ENCODE measurements at regions not wholly inside any gene's neighbourhood (a gene's known extent, or its start where the extent isn't known, plus 50 kb on each side); places are given as distances from the start of the nearest gene placed in this dataset.

DNA sequence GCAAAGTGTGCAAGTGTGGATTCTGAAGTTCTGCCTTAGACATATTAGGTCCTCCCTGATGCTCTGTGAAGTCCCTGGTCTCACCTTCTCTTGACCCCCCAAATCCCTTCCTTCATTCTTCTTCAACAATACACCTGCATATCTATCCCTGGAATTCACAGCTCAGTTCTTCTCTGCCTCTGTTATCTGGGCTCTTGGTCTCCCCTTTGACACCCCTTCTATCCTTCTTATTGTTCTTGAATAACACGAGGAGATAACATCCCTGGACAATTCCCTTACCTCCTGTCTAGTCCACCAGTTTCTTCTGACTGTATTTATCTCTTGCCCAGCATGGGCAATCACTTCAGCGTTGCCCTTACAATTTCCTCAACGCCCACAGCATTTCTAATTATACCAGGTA lies 104.8 kb upstream of the ATG10 start:
- TF ChIP-seq EZH2 (IDR thresholded peaks at IDR 0.05; ENCODE audit: borderline replicate concordance, insufficient read depth, low read depth, low read length, poor library complexity, severe bottlenecking): no peak
- TF ChIP-seq, protein P1, sequence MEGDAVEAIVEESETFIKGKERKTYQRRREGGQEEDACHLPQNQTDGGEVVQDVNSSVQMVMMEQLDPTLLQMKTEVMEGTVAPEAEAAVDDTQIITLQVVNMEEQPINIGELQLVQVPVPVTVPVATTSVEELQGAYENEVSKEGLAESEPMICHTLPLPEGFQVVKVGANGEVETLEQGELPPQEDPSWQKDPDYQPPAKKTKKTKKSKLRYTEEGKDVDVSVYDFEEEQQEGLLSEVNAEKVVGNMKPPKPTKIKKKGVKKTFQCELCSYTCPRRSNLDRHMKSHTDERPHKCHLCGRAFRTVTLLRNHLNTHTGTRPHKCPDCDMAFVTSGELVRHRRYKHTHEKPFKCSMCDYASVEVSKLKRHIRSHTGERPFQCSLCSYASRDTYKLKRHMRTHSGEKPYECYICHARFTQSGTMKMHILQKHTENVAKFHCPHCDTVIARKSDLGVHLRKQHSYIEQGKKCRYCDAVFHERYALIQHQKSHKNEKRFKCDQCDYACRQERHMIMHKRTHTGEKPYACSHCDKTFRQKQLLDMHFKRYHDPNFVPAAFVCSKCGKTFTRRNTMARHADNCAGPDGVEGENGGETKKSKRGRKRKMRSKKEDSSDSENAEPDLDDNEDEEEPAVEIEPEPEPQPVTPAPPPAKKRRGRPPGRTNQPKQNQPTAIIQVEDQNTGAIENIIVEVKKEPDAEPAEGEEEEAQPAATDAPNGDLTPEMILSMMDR (IDR thresholded peaks at IDR 0.05): no peak

Measured in B cell (primary cell).